GM21786 (cell line): ENCODE measurements at regions not wholly inside any gene's neighbourhood (a gene's known extent, or its start where the extent isn't known, plus 50 kb on each side); places are given as distances from the start of the nearest gene placed in this dataset.

Experiments
- ATAC-seq: cut with Tn5 transposase; IDR thresholded peaks from one replicate; pipeline ENCODE4 v1.9.1; 2021; ENCODE audit not compliant: unreplicated experiment

GRCh38 chr9:79236466-79236865 is 335.3 kb upstream of the TLE4 start:
- no peak for ATAC-seq

DNA sequence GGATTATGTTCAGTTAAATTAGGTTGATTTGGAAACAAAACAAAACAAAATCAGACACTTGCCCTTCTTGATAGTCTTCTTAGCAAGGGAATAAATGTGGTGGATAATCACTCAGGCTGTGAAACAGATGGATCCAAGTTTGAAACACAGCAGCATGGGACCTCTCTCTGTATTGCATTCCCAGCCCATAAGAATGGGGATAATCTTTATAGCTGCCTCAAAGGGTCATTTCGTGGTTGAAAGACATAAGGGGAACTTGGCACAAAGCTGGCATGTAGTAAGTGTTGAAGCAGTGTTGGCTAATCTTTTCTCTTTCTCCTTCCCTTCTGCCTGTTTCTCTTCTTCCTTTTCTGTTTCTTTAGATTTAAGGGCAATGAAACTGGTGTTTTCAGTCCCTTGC is 333.9 kb upstream of the TLE4 start:
- no peak for ATAC-seq

DNA sequence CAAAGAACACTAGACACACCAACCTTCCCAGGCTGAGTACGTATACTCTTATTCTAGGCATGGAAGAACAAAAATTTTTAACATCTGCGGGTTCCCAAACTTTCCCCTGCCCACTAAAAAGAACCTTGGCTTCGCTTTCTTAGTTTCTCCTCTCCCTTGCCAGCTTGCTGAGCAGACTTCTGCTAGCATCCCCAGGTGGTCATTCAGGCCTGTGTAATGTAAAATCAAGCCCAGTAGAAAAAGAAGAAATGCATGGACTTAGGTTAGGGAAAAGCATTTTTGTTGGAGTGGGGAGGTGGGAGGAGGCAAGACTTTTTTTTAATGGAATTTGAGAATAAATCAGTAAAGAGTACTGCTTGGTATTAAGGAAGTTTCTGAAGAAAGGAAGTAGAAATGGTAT is 331.0 kb upstream of the TLE4 start:
- no peak for ATAC-seq

DNA sequence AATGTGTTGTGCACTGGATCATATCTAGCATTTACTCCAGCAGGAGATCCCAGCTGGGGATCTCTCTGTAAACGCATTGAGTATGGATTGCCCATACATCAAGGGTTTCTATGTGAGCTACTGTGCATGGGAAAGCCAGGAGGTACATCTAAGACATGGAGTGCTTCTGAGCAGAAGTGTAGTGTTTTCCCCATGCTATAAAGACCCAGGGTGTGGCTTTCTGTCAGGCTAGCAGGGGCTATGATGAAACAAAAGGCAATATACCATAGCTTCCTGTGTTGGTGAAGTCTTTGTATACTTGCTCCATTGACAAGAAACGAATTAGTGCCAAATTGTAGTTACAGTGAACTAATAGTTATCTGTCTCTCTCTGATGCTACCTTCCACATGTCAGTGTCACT is 329.3 kb upstream of the TLE4 start:
- ATAC-seq = no peak

DNA sequence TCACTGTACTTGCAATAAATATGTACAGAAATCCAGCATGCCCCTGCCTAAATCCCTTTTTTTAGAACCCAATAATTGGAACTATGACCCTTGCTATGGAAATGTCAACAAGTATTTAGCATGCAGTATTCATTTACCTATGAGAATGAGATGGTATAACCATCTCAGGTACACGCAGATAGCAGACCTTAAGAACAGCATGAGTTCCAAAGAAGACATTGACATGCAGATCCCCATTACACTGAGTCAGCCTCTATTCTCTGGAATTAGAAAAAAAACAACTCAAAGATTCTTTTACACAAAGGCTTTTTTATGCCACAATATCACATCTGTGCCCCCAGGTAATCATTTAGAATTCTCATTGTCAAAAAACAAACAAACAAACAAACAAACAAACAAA is 325.6 kb upstream of the TLE4 start:
- no peak for ATAC-seq

DNA sequence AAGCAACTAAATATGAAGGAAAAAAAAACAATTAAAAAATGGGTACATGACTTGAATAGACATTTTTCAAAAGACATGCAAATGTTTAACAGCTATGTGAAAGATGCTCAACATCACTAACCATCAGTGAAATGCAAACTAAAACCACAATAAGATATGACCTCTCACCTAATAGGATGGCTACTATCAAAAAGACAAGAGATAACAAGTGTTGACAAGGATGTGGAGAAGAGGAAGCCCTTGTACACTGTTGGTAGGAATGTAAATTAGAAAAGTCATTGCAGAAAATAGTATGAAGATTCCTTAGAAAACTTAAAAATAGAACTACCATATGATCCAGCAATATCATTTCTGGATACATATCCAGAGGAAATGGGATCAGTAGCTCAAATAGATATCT is 324.7 kb upstream of the TLE4 start:
- no peak for ATAC-seq

DNA sequence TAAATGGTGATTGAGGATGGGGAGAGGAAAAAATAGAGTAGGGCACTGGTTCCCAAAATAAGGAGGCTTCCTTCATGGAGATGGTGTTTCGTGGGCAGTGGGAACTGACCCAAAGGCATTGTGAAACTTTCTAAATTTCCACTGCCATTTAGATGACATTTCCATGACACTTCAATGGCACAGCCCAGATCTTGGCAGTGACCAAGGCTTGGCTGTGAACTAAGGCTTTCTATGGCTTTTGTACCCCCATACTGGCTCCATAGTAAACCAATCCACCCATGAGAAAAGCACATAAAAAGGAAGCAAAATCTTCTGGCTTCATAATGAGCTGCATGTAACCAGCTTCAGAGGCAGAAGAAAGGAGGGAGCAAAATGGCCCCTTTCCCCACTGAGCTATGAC is 321.0 kb upstream of the TLE4 start:
- no peak for ATAC-seq

GRCh38 chr9:79254900-79255650 is 316.7 kb upstream of the TLE4 start:
- no peak for ATAC-seq

GRCh38 chr9:79255651-79256260 is 316.0 kb upstream of the TLE4 start:
- no peak for ATAC-seq

DNA sequence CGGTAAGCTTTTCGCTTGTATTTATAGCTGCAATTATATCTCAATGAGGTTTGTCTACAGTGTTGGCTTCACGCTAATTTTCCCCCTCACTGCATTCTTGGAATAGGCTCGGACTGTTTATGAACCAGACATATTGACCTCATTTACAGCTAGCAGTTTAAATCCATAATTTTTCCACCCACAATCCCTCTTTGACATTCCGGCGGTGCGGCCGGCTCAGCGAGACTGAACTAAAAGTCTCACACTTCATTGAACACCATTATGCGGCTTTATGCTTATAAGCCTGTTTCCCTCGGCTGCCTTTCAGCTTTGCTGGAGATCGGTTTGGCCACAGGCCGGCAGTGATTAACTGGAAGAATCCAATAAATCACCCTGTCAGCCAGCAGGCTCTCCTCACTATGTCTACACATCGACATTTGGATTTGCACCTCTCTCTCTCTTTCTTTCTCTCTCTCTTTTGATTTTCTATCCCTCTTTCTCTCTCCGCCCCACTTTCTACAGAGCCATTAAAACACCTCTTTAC is 315.0 kb upstream of the TLE4 start:
- no peak for ATAC-seq

DNA sequence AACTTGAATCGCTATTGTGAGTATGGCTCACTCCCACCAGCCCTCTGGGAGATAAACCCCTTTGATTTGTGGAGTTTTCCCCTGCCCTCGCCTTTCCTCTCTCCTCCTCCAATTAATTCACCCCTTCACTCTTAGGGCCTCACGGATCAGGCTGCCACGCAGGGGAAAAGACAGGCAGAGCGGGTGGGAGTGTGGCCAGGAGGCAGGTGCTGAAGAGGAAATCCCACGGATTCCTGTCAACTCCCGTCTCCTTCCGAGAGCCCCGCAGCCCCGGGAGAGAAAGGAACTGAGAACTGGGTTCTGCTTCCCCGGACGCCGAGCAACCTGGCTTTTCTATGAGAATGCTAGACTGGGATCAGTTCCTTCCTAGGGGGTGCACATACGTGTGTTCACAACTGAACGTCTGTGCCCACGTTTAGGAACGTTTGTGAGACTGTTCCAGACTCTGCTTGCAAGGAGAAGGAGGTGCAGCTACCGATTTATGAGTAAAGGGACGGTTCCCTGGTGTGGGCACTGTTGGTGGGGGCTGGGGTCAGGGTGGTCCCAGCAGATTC is 314.5 kb upstream of the TLE4 start:
- no peak for ATAC-seq

- ATAC-seq = no peak
These were observed 313.9 kb upstream of the TLE4 start for GRCh38 chr9:79257790-79258351.

GRCh38 chr9:79259858-79260257 is 311.9 kb upstream of the TLE4 start:
- no peak for ATAC-seq

GRCh38 chr9:79263628-79264027 is 308.1 kb upstream of the TLE4 start:
- ATAC-seq = no peak

- ATAC-seq = no peak
These were observed 307.7 kb upstream of the TLE4 start for GRCh38 chr9:79264041-79264440.

DNA sequence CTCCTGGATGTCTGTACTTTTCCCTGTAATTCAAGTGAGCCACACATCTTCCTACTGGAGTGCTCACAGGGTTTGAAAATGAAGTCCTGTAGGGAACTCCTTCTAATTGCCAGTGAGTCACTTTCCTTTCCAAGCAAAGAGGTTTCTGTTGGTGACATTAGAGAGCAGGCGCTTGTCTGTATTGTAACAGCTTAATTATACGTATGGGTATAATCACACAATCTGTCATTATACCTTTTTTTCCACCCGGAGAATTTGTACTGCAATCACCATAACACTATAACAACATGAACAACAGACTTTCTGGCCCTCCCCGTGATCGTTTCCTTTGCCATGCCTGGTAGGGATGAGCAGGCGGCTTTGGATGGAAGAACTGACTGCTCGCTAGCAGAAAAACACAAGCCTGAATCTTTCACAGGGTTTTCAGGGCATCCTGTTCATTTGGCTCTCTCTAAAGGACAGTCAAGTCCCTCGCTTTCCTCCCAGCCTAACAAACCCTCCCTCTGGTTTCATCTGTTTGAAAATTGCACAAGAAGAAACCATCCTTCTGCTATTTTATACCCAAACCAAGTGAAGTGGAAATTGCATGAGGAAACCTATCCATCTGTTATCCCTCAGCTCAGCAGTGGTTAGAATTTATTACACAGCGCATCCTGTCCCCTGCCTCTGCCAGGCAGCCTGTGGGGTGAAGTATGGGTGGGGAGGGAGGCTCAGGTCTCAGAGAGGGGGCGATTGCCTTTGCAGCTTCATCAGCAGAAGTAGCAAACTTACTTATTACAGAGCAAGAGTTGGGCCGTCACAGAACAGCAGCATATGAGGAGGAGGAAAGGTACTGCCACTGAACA is 307.0 kb upstream of the TLE4 start:
- ATAC-seq = no peak

GRCh38 chr9:79266986-79267385 is 304.8 kb upstream of the TLE4 start:
- ATAC-seq = no peak

DNA sequence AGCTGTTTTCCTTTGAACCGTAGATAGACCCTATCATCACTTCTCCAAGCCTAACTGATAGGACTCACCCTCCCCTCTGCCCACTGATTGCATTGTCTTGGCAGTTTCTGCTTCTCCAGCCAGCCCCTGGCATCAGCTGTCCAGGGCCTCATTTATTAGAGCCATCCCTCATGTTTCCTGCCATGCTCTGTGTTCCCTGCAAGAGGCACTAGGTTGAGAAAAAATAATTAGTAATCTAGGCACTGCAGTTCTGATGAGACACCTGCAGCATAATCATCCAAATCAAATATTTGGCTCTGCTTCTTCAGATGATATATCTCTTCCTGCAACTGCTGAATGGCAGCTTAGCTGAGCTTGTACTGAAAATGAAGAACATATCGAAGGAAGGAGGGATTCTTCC is 303.0 kb upstream of the TLE4 start:
- no peak for ATAC-seq

DNA sequence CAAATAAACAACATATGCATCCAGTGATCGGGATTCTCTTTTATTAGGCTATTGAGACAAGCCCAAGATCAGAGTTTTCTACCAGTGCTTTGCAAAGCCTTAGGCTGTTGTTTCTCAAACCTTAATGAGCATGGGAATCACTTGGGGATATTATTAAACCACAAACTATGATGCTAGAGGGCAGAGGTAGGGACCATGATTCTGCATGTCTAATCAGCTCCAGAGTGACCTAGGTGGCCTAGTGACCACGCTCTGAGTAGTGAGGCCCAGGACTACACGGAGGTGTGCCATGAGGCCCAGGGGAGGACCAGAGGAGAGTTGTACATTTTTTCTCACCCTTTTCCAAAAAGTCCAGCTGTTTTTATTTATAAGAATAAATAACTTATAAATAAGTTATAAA is 298.5 kb upstream of the TLE4 start:
- ATAC-seq = no peak

GRCh38 chr9:79279356-79279755 is 292.4 kb upstream of the TLE4 start:
- no peak for ATAC-seq

DNA sequence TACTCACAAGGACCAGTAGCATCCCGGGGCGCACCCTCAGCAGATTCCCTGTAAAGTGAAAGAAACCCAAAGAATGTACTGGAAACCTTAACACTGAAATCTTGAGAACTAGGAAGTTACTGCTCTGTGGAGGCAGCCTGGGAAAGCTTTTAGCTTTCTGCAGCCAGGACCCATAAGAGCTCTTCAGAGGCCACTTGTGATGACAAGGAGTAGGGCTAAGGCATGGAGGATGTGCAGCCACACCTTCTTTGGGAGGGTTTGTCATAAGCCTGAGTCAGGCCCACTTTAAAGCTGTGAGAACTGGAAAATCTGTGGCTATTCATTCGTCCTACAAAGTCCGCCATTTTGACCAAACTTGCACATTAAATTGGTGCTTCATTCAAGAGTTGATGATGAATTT is 291.1 kb upstream of the TLE4 start:
- no peak for ATAC-seq
